HG02852 (cell line): ENCODE measurements at regions not wholly inside any gene's neighbourhood (a gene's known extent, or its start where the extent isn't known, plus 50 kb on each side); places are given as distances from the start of the nearest gene placed in this dataset.
"Not testable (repeated sequence)": the region's sequence is repeated elsewhere in the genome, so short reads cannot be mapped to it uniquely, and the experiment has no call there.

Experiments
- ATAC-seq: cut with Tn5 transposase; IDR thresholded peaks from one replicate; pipeline ENCODE4 v1.9.1; 2021; ENCODE audit warnings: mild to moderate bottlenecking, moderate library complexity; ENCODE audit not compliant: unreplicated experiment

- no peak for ATAC-seq
Observed at GRCh38 chr12:102298022-102298421, 100.4 kb upstream of the PMCH start.

GRCh38 chr12:102297412-102297811 lies 99.8 kb upstream of the PMCH start:
- ATAC-seq = no peak

- no peak for ATAC-seq
Observed at GRCh38 chr12:102294568-102294967, 96.9 kb upstream of the PMCH start.

- ATAC-seq = not testable (repeated sequence)
Observed at GRCh38 chr12:102291498-102292440, 94.1 kb upstream of the PMCH start.

GRCh38 chr12:102289702-102290101 lies 92.1 kb upstream of the PMCH start:
- not testable (repeated sequence) for ATAC-seq

GRCh38 chr12:102281231-102281630 lies 83.6 kb upstream of the PMCH start:
- no peak for ATAC-seq

- ATAC-seq = not testable (repeated sequence)
Observed at GRCh38 chr12:102255687-102256086, 58.1 kb upstream of the PMCH start.

- ATAC-seq = not testable (repeated sequence)
Observed at GRCh38 chr12:102251005-102251404, 53.4 kb upstream of the PMCH start.

- no peak for ATAC-seq
Observed at GRCh38 chr12:102249079-102249841, 51.6 kb upstream of the PMCH start.
